Panc1 (cell line): ENCODE measurements at regions not wholly inside any gene's neighbourhood (a gene's known extent, or its start where the extent isn't known, plus 50 kb on each side); places are given as distances from the start of the nearest gene placed in this dataset.

Experiments used
- ATAC-seq: fragments of 200-7000 bp; cut with Tn5 transposase; 2 replicates; pipeline ENCODE4 v1.9.1; 2020; ENCODE audit warnings: mild to moderate bottlenecking, moderate library complexity
- BruUV-seq: library from RNA; stranded (reverse); fragments of 400-500 nt; replicated peaks from 2 replicates; lab custom pipeline; 2021; lab: Mats Ljungman, UMichigan
- CTCF ChIA-PET: fragments of 300-600 bp; sonication (Branson Sonifier 250); formaldehyde crosslinking; loops from one replicate; lab custom pipeline; 2022; ENCODE audit warnings: antibody characterized with exemption; lab: Charles Lee
- POLR2A ChIA-PET: fragments of 300-600 bp; sonication (Branson Sonifier 250); formaldehyde crosslinking; loops from one replicate; lab custom pipeline; 2022; ENCODE audit warnings: antibody characterized with exemption; lab: Charles Lee
- DNase-seq: peaks from one replicate; pipeline ENCODE4 v3.0.0-alpha.2; 2010; ENCODE audit warnings: low read depth, low spot score
- H3K27ac ChIP-seq: 2 replicates; pipeline ENCODE4 v1.5.1; 2011; ENCODE audit warnings: mild to moderate bottlenecking, low read length, inconsistent platforms
- H3K27me3 ChIP-seq: fragments of 200-500 bp; sonication (Bioruptor generic); 2 replicates; pipeline ENCODE4 v1.6.0; 2014; ENCODE audit warnings: low read length, inconsistent platforms; ENCODE audit not compliant: control insufficient read depth, insufficient read depth
- H3K36me3 ChIP-seq: fragments of 200-500 bp; sonication (Bioruptor generic); 2 replicates; pipeline ENCODE4 v1.5.1; 2014; ENCODE audit warnings: inconsistent platforms, mild to moderate bottlenecking, low read length, moderate library complexity; ENCODE audit not compliant: control insufficient read depth, insufficient read depth
- H3K4me1 ChIP-seq: 2 replicates; pipeline ENCODE4 v1.5.1; 2011; ENCODE audit warnings: inconsistent platforms, mild to moderate bottlenecking, low read length, moderate library complexity; ENCODE audit not compliant: control insufficient read depth, insufficient read depth
- H3K4me3 ChIP-seq, 2 experiments: 2 replicates each; pipeline ENCODE4 v1.5.1; 2011 to 2012; ENCODE audit warnings: low read depth in 2 of 2, low read length in 2 of 2, mild to moderate bottlenecking in 2 of 2, inconsistent platforms in 1 of 2, moderate library complexity in 1 of 2
- H3K9me3 ChIP-seq: fragments of 200-500 bp; sonication (Bioruptor generic); 2 replicates; pipeline ENCODE4 v1.5.1; 2014; ENCODE audit warnings: low read depth, mild to moderate bottlenecking, inconsistent platforms, low read length, moderate library complexity; ENCODE audit not compliant: control insufficient read depth, insufficient read depth
- CTCF ChIP-seq: fragments of 450-650 bp; IDR thresholded peaks from 2 replicates; pipeline ENCODE4 v1.5.1; 2017; ENCODE audit warnings: mild to moderate bottlenecking
- POLR2AphosphoS5 ChIP-seq: IDR thresholded peaks from 2 replicates; pipeline ENCODE4 v1.6.1; 2012; ENCODE audit warnings: mild to moderate bottlenecking, low read depth, low read length, moderate library complexity
- SIN3A ChIP-seq: IDR thresholded peaks from 2 replicates; pipeline ENCODE4 v1.6.1; 2012; ENCODE audit warnings: low read depth, mild to moderate bottlenecking, low read length, moderate library complexity, borderline replicate concordance; ENCODE audit not compliant: insufficient read depth
- TCF7L2 ChIP-seq: IDR thresholded peaks from 2 replicates; pipeline ENCODE4 v1.6.1; 2011; ENCODE audit warnings: mild to moderate bottlenecking, low read depth, low read length, inconsistent platforms
- in situ Hi-C: cut with HindIII; loops from 2 replicates; pipeline ENCODE4 v1.10.0; 2016; ENCODE audit warnings: low sequenced_read_pairs, low pct_unique_long_range_greater_than_20kb
- intact Hi-C: fragments of 100-400 bp; cut with micrococcal nuclease; formaldehyde crosslinking; loops from one replicate; pipeline ENCODE4 v1.10.0; 2022; ENCODE audit not compliant: unreplicated experiment
- TF ChIP-seq, protein P1 (sequence below), 2 experiments: IDR thresholded peaks; 2 replicates each; pipeline ENCODE4 v1.6.1; 2011 to 2012; ENCODE audit warnings: low read depth in 2 of 2, control low read depth in 1 of 2, low read length in 1 of 2, mild to moderate bottlenecking in 1 of 2, moderate library complexity in 1 of 2; ENCODE audit not compliant: insufficient read depth in 1 of 2

GRCh38 chr3:178320456-178321351 lies 215.5 kb upstream of the KCNMB2 start:
- in situ Hi-C loops (no loop called here), intact Hi-C loops (loop anchor here (10.0 kb wide), 1 partner anchor 496 kb away; no protein-coding TSS in a partner anchor)
- no TSS peak for BruUV-seq
- Histone ChIP-seq H3K27me3 (no peaks in the 10 kb centered on the region), H3K4me1 (no peaks in the 10 kb centered on the region; the same call in 1 of the 2 replicates), H3K27ac (peak overlapping the region; percentile 39; the same call in 1 of the 2 replicates), H3K9me3 (no peaks in the 10 kb centered on the region), H3K4me3 (no peak overlapping the region), H3K36me3 (no peaks in the 10 kb centered on the region)
- POLR2A ChIA-PET, result interaction anchor here (0.5 to 0.7 kb wide), 2 partner anchors 10 to 510 kb away, joined by 3 to 6 read pairs; no protein-coding TSS in a partner anchor
- peak; percentile 63; the same call in 1 of the 2 replicates for ATAC-seq
- no peak for TF ChIP-seq SIN3A
- no peak for DNase-seq
- CTCF ChIA-PET, result interaction anchor here (0.5 kb wide), 1 partner anchor 406 kb away, joined by 3 read pairs; no protein-coding TSS in a partner anchor

GRCh38 chr3:178324356-178324755 lies 211.9 kb upstream of the KCNMB2 start:
- in situ Hi-C loops, result no loop called here
- Histone ChIP-seq H3K9me3 (no peaks in the 10 kb centered on the region), H3K4me1 (no peaks in the 10 kb centered on the region; the same call in 1 of the 2 replicates), H3K27ac (peak overlapping the region; percentile 71), H3K27me3 (no peaks in the 10 kb centered on the region), H3K4me3 (no peak overlapping the region), H3K36me3 (no peaks in the 10 kb centered on the region)
- ChIA-PET POLR2A (no interaction called here), CTCF (no interaction called here)
- no TSS peak for BruUV-seq
- ATAC-seq, result no peak
- no peak for DNase-seq
- TF ChIP-seq POLR2AphosphoS5 (no peak), TCF7L2 (no peak), SIN3A (no peak), CTCF (no peak)
- TF ChIP-seq, protein P1, sequence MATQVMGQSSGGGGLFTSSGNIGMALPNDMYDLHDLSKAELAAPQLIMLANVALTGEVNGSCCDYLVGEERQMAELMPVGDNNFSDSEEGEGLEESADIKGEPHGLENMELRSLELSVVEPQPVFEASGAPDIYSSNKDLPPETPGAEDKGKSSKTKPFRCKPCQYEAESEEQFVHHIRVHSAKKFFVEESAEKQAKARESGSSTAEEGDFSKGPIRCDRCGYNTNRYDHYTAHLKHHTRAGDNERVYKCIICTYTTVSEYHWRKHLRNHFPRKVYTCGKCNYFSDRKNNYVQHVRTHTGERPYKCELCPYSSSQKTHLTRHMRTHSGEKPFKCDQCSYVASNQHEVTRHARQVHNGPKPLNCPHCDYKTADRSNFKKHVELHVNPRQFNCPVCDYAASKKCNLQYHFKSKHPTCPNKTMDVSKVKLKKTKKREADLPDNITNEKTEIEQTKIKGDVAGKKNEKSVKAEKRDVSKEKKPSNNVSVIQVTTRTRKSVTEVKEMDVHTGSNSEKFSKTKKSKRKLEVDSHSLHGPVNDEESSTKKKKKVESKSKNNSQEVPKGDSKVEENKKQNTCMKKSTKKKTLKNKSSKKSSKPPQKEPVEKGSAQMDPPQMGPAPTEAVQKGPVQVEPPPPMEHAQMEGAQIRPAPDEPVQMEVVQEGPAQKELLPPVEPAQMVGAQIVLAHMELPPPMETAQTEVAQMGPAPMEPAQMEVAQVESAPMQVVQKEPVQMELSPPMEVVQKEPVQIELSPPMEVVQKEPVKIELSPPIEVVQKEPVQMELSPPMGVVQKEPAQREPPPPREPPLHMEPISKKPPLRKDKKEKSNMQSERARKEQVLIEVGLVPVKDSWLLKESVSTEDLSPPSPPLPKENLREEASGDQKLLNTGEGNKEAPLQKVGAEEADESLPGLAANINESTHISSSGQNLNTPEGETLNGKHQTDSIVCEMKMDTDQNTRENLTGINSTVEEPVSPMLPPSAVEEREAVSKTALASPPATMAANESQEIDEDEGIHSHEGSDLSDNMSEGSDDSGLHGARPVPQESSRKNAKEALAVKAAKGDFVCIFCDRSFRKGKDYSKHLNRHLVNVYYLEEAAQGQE (IDR thresholded peaks at IDR 0.05; ENCODE audit: insufficient read depth in 1 of 2, low read depth in 2 of 2, low read length in 1 of 2), result no peak
- intact Hi-C loops, result loop anchor here (10.0 kb wide), 1 partner anchor 500 kb away; no protein-coding TSS in a partner anchor
